Liver (tissue), 3 donors: ENCODE measurements at regions not wholly inside any gene's neighbourhood (a gene's known extent, or its start where the extent isn't known, plus 50 kb on each side); places are given as distances from the start of the nearest gene placed in this dataset.

Experiments
- ATF3 ChIP-seq: IDR thresholded peaks from 2 replicates; pipeline ENCODE4 v1.6.1; 2016; ENCODE audit warnings: antibody characterized with exemption
- CTCF ChIP-seq: fragments of 150-350 bp; IDR thresholded peaks from 2 replicates; pipeline ENCODE4 v1.5.1; 2017; ENCODE audit warnings: improper control_type of control experiment, low read depth, low read length; ENCODE audit not compliant: missing input control
- EGR1 ChIP-seq, 2 donors: IDR thresholded peaks; 2 replicates each; pipeline ENCODE4 v1.6.1; 2016 to 2018; ENCODE audit warnings: antibody characterized with exemption in 2 of 2, low read depth in 2 of 2
- FOXA1 ChIP-seq: IDR thresholded peaks from 2 replicates; pipeline ENCODE4 v1.6.1; 2016; ENCODE audit warnings: antibody characterized with exemption
- GABPA ChIP-seq, 2 donors: IDR thresholded peaks in 1 of 2; conservative IDR thresholded peaks in 1 of 2; 2 replicates each; pipeline ENCODE4 v1.6.1; 2016; ENCODE audit warnings: antibody characterized with exemption in 2 of 2, mild to moderate bottlenecking in 1 of 2, moderate library complexity in 1 of 2
- JUND ChIP-seq, 2 donors: IDR thresholded peaks; 2 replicates each; pipeline ENCODE4 v1.6.1; 2016; ENCODE audit warnings: antibody characterized with exemption in 2 of 2
- MAX ChIP-seq: IDR thresholded peaks from 2 replicates; pipeline ENCODE4 v1.6.1; 2016; ENCODE audit warnings: antibody characterized with exemption
- NR2F2 ChIP-seq: IDR thresholded peaks from 2 replicates; pipeline ENCODE4 v1.6.1; 2016; ENCODE audit warnings: antibody characterized with exemption
- RAD21 ChIP-seq, 2 donors: IDR thresholded peaks; 2 replicates each; pipeline ENCODE4 v1.6.1; 2016; ENCODE audit warnings: antibody characterized with exemption in 2 of 2, mild to moderate bottlenecking in 2 of 2
- REST ChIP-seq: IDR thresholded peaks from 2 replicates; pipeline ENCODE4 v1.6.1; 2016; ENCODE audit warnings: antibody characterized with exemption, mild to moderate bottlenecking
- RXRA ChIP-seq, 2 donors: IDR thresholded peaks; 2 replicates each; pipeline ENCODE4 v1.6.1; 2017 to 2018; ENCODE audit warnings: antibody characterized with exemption in 2 of 2, mild to moderate bottlenecking in 1 of 2
- SP1 ChIP-seq: IDR thresholded peaks from 2 replicates; pipeline ENCODE4 v1.6.1; 2018; ENCODE audit warnings: antibody characterized with exemption, mild to moderate bottlenecking
- TAF1 ChIP-seq: conservative IDR thresholded peaks from 2 replicates; pipeline ENCODE4 v1.6.1; 2016; ENCODE audit warnings: antibody characterized with exemption, mild to moderate bottlenecking
- YY1 ChIP-seq: IDR thresholded peaks from 2 replicates; pipeline ENCODE4 v1.6.1; 2016; ENCODE audit warnings: antibody characterized with exemption, mild to moderate bottlenecking
- donor health status: healthy.
- donor health status: healthy.

- TF ChIP-seq JUND (IDR thresholded peaks at IDR 0.05) (peak in 1 of 2 donors; percentile 12), ATF3 (no peak), TAF1 (no peak), REST (no peak), MAX (no peak), CTCF (no peak), RAD21 (IDR thresholded peaks at IDR 0.05) (no peak), FOXA1 (no peak), NR2F2 (no peak), YY1 (no peak), RXRA (IDR thresholded peaks at IDR 0.05) (no peak), GABPA (IDR thresholded peaks at IDR 0.05 in 1 of 2, conservative IDR thresholded peaks at IDR 0.05 in 1 of 2) (no peak), SP1 (no peak), EGR1 (IDR thresholded peaks at IDR 0.05; ENCODE audit: low read depth in 2 of 2) (no peak)
Observed at GRCh38 chr2:220779931-220780330, 792.2 kb downstream of the EPHA4 start.
